GM21723 (cell line): ENCODE measurements at regions not wholly inside any gene's neighbourhood (a gene's known extent, or its start where the extent isn't known, plus 50 kb on each side); places are given as distances from the start of the nearest gene placed in this dataset.
A peak's percentile ranks its signal among the peaks of the same experiment; 100 is the strongest.
"Not testable (repeated sequence)": the region's sequence is repeated elsewhere in the genome, so short reads cannot be mapped to it uniquely, and the experiment has no call there.

Experiments
- ATAC-seq: cut with Tn5 transposase; IDR thresholded peaks from one replicate; pipeline ENCODE4 v1.9.1; 2021; ENCODE audit warnings: mild to moderate bottlenecking, moderate library complexity; ENCODE audit not compliant: unreplicated experiment

DNA sequence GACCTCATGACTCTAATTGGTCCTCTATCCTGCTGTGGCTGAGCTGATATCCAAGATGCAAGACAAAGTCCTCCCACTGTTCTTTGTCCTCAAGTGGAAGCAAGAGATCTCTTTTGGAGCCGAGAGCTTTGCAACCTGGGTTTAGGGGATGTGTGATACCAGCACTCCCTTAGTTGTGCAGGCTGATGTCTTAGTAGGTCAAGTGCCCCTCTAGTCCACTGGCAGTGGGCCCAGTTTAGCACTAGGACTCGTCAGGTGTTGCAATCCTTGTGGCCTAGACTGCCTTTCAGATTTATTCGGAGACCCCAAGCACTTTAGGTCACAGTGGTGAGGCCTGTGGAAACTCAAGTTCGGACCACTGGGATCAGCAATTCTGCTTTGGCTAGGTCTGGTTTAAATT, 64.0 kb downstream of the GPRASP3 start:
- ATAC-seq: no peak

DNA sequence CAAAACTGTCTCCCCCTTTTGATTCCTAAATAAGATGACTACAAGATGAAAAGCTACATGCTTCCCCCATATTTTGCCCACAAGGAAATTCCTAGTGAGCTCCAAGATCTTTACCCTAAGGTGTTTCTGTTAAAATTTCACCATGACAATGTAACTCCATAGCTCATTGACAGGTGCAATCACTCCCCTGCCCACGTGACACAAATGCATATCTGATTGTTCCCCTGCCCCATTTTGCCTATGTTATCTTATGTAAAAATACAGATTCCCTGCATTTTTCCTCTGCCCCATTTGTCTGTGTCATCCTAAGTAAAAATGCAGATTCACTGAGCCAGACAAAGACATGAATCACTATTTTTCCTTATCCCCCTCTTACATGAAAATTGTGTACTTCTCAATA, 66.7 kb downstream of the GPRASP3 start:
- ATAC-seq: no peak

DNA sequence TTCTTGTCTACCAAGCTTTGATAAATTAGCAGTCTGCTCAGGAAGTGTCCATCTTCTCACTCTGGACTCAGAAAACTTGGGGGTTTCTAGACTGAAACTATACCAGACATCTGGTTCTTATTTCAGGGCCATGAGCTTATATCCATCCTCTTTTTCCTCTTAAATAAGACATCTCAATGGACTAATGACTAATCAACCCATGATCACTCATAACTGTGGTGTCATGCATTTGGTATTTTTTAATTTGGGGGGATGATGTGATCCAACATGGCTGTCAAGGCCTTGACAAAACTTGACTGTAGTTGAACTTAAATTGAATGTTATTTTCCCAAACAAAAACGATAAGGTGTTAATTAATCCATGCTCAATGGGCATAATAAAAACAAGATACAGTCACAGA, 87.8 kb downstream of the GPRASP3 start:
- no peak for ATAC-seq

- ATAC-seq: not testable (repeated sequence)
Observed at GRCh38 chrX:102818269-102818668, 97.7 kb downstream of the GPRASP3 start.

DNA sequence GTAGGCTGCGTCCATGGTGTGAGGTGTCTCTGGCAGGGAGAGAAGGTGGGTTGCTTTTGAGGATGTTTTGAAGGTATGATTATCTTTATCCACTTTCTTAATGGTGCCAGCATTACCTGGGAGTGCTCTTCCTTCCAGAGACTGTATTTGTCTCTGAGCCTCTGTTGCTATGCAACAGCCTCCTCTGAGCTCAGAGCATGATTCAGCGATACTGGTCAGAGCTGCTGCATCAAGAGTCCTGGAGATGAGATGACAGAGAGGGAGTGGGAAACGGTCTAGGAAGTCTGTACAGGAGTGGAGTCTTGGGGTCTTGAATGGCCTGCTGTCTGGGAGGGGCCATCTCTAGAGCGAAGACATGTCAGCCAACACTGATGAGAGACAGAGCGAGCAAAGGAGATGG, 104.4 kb upstream of the RAB40AL start:
- no peak for ATAC-seq

GRCh38 chrX:102833136-102833535, 103.9 kb upstream of the RAB40AL start:
- ATAC-seq: no peak

GRCh38 chrX:102835504-102836146, 101.4 kb upstream of the RAB40AL start:
- no peak for ATAC-seq

DNA sequence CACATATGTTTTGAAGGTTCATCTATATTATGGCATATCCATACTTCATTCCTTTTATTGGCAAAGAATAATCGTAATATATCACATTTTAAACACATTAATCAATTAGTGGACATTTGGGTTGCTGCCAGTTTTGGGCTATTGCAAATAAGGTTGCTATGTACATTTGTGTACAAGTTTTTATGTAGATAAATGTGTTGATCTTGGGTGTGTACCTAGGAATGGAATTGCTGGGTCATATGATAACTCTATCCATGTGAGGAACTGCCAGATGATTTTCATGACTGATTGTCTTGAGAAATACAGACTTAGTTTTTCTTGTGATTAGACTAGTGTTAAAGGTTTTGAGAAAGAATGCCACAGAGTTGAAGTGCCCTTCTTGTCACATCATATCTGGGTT, 99.2 kb upstream of the RAB40AL start:
- ATAC-seq: no peak

DNA sequence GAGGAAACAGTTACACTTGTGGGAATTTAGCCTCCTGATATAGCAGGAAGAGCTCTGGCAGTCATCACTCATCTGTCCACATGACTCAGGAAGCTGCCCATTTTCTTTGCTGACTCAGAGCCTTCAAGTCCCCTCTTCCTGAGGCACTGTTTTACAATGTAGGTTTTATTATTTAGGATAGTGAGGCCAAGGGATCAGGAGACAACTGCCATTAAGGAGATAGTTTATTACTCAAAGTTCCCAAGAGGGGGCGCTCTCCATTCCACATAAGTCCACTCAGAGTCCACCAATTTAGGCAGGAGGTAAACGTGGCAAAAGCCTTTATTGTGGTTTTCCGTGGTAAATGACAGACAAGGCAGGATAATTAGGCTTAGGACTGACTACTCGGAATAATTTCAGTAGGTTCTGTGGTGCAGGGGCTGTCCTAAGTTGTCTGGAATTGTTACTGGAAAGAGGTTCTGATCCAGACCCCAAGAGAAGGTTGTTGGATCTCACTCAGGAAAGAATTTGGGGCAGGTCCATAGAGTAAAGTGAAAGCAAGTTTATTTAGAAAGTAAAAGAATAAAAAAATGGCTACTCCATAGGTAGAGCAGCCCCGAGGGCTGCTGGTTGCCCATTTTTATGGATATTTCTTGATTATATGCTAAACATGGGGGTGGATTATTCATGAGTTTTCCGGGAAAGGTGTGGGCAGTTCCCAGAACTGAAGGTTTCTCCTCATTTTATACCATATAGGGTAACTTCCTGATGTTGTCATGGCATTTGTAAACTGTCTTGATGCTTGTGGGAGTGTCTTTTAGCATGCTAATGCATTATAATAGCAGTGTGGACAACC, 96.0 kb upstream of the RAB40AL start:
- no peak for ATAC-seq

- no peak for ATAC-seq
Observed at GRCh38 chrX:102841706-102842003, 95.4 kb upstream of the RAB40AL start.

- ATAC-seq: no peak
Observed at GRCh38 chrX:102845020-102845419, 92.1 kb upstream of the RAB40AL start.

- ATAC-seq: no peak
Observed at GRCh38 chrX:102846544-102847236, 90.4 kb upstream of the RAB40AL start.

DNA sequence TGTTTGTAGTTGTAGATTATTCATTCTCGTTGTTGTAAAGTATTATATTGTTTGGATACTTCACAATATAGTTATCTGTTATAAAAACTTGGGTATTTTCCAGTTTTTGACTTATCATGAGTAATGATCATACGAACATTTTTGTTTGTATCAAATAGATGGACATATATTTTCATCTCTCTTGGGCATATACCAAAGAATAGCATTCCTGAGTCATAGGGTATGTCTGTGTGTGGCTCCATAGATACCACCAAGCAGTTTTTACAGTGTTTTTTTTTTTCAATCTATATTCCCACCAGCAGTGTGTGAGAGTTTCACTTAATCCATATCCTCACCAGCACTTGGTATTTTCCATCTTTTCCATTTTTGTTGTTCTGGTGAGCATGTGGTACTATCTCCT, 89.7 kb upstream of the RAB40AL start:
- ATAC-seq: no peak

GRCh38 chrX:102849396-102849795, 87.7 kb upstream of the RAB40AL start:
- no peak for ATAC-seq

- ATAC-seq: not testable (repeated sequence)
Observed at GRCh38 chrX:102858826-102859549, 78.1 kb upstream of the RAB40AL start.

DNA sequence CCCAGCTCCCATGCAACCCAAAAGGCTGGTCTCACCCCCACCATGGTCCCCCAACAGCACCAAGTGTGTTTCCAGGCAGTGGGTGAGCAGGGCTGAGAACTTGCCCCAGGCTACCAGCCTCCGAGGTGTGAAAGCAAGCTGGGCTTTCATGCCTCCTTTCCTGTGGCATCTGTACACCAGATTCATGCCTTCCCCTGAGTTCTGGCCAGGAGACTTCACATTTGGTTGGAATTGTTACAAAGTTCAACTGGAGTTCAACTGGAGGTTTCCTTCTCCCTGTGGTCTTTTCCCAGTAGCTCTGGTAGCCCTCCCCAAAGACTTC, 77.6 kb upstream of the RAB40AL start:
- ATAC-seq: no peak

- ATAC-seq: no peak
Observed at GRCh38 chrX:102860235-102860634, 76.8 kb upstream of the RAB40AL start.

GRCh38 chrX:102863735-102864134, 73.3 kb upstream of the RAB40AL start:
- peak; percentile 98 for ATAC-seq

GRCh38 chrX:102866981-102867656, 70.0 kb upstream of the RAB40AL start:
- ATAC-seq: no peak

- ATAC-seq: no peak
Observed at GRCh38 chrX:102883491-102883890, 53.6 kb upstream of the RAB40AL start.
